Stimulated activated CD4-positive, alpha-beta T cell treated with anti-CD3 and anti-CD28 coated beads, Interleukin-15, amount 100 ng/mL, for 48 hours (primary cell): ENCODE measurements at regions not wholly inside any gene's neighbourhood (a gene's known extent, or its start where the extent isn't known, plus 50 kb on each side); places are given as distances from the start of the nearest gene placed in this dataset.
"Not testable (repeated sequence)": the region's sequence is repeated elsewhere in the genome, so short reads cannot be mapped to it uniquely, and the experiment has no call there.

Source experiments
- DNase-seq, 2 donors: peaks; one replicate each; pipeline ENCODE4 v3.0.0-alpha.2; 2020; ENCODE audit warnings: low read depth in 2 of 2

GRCh38 chr16:22678311-22678710 lies 135.7 kb upstream of the HS3ST2 start:
- DNase-seq = no peak

GRCh38 chr16:22681554-22682291 lies 132.2 kb upstream of the HS3ST2 start:
- no peak for DNase-seq

GRCh38 chr16:22683258-22683657 lies 130.7 kb upstream of the HS3ST2 start:
- no peak for DNase-seq

- no peak for DNase-seq
Measured at GRCh38 chr16:22683730-22684573, 130.0 kb upstream of the HS3ST2 start.

GRCh38 chr16:22684574-22685458 lies 129.1 kb upstream of the HS3ST2 start:
- no peak for DNase-seq

- DNase-seq = no peak
Measured at GRCh38 chr16:22685459-22685830, 128.5 kb upstream of the HS3ST2 start.

GRCh38 chr16:22687031-22687530 lies 126.9 kb upstream of the HS3ST2 start:
- DNase-seq = no peak

- no peak for DNase-seq
Measured at GRCh38 chr16:22688463-22688862, 125.5 kb upstream of the HS3ST2 start.

GRCh38 chr16:22688930-22689329 lies 125.0 kb upstream of the HS3ST2 start:
- DNase-seq = no peak

- DNase-seq = no peak
Measured at GRCh38 chr16:22691335-22691734, 122.6 kb upstream of the HS3ST2 start.

- DNase-seq = no peak
Measured at GRCh38 chr16:22692034-22692433, 121.9 kb upstream of the HS3ST2 start.

- DNase-seq = no peak
Measured at GRCh38 chr16:22692916-22693637, 120.9 kb upstream of the HS3ST2 start.

- DNase-seq = no peak
Measured at GRCh38 chr16:22693638-22694340, 120.2 kb upstream of the HS3ST2 start.

- no peak for DNase-seq
Measured at GRCh38 chr16:22694887-22695382, 119.0 kb upstream of the HS3ST2 start.

GRCh38 chr16:22695773-22696172 lies 118.2 kb upstream of the HS3ST2 start:
- not testable (repeated sequence) for DNase-seq

GRCh38 chr16:22699356-22699755 lies 114.6 kb upstream of the HS3ST2 start:
- DNase-seq = no peak

GRCh38 chr16:22705799-22706198 lies 108.2 kb upstream of the HS3ST2 start:
- no peak for DNase-seq

GRCh38 chr16:22710326-22710725 lies 103.6 kb upstream of the HS3ST2 start:
- no peak for DNase-seq

- DNase-seq = no peak
Measured at GRCh38 chr16:22711847-22712246, 102.1 kb upstream of the HS3ST2 start.

- DNase-seq = no peak
Measured at GRCh38 chr16:22712471-22712870, 101.5 kb upstream of the HS3ST2 start.
